PC-3 (cell line): ENCODE measurements at regions not wholly inside any gene's neighbourhood (a gene's known extent, or its start where the extent isn't known, plus 50 kb on each side); places are given as distances from the start of the nearest gene placed in this dataset.
A peak's percentile ranks its signal among the peaks of the same experiment; 100 is the strongest.

Experiments used
- ATAC-seq: fragments of 200-7000 bp; cut with Tn5 transposase; 2 replicates; pipeline ENCODE4 v1.9.1; 2020; ENCODE audit warnings: mild to moderate bottlenecking, moderate library complexity
- BruUV-seq: library from RNA; stranded (reverse); fragments of 400-500 nt; replicated peaks from 2 replicates; lab custom pipeline; 2021; lab: Mats Ljungman, UMichigan
- CTCF ChIA-PET: fragments of 300-600 bp; sonication (Branson Sonifier 250); formaldehyde crosslinking; loops from one replicate; lab custom pipeline; 2022; ENCODE audit warnings: antibody characterized with exemption; lab: Charles Lee
- POLR2A ChIA-PET: fragments of 300-600 bp; sonication (Branson Sonifier 250); formaldehyde crosslinking; loops from one replicate; lab custom pipeline; 2022; ENCODE audit warnings: antibody characterized with exemption; ENCODE audit not compliant: unreplicated experiment; lab: Charles Lee
- DNase-seq: peaks from one replicate; pipeline ENCODE4 v3.0.0-alpha.2; 2015
- H2AFZ ChIP-seq: fragments of 300-600 bp; sonication (generic); 2 replicates; pipeline ENCODE4 v1.6.0; 2016; ENCODE audit warnings: antibody characterized with exemption, low read length
- H3F3A ChIP-seq: fragments of 300-600 bp; sonication (generic); one replicate; pipeline ENCODE4 v1.6.0; 2017; ENCODE audit warnings: antibody characterized with exemption, low read length, control low read depth, mild to moderate bottlenecking; ENCODE audit not compliant: unreplicated experiment
- H3K27ac ChIP-seq: fragments of 300-600 bp; sonication (generic); 2 replicates; pipeline ENCODE4 v1.5.1; 2016; ENCODE audit warnings: mild to moderate bottlenecking, low read length
- H3K27me3 ChIP-seq: fragments of 300-600 bp; sonication (generic); 2 replicates; pipeline ENCODE4 v1.6.1; 2016; ENCODE audit warnings: low read length, mixed read lengths
- H3K36me3 ChIP-seq: fragments of 300-600 bp; sonication (generic); 2 replicates; pipeline ENCODE4 v1.6.1; 2016; ENCODE audit warnings: low read depth, mixed run types, low read length, mixed read lengths
- H3K4me1 ChIP-seq: fragments of 300-600 bp; sonication (generic); 2 replicates; pipeline ENCODE4 v1.5.1; 2016; ENCODE audit warnings: low read length; ENCODE audit not compliant: insufficient read depth
- H3K4me2 ChIP-seq: fragments of 300-600 bp; sonication (generic); 2 replicates; pipeline ENCODE4 v1.6.0; 2016; ENCODE audit warnings: low read length
- H3K4me3 ChIP-seq: fragments of 300-600 bp; sonication (generic); 2 replicates; pipeline ENCODE4 v1.5.1; 2016; ENCODE audit warnings: mild to moderate bottlenecking, low read length, mixed read lengths
- H3K79me2 ChIP-seq: fragments of 300-600 bp; sonication (generic); 2 replicates; pipeline ENCODE4 v1.6.1; 2017; ENCODE audit warnings: low read length, mixed read lengths
- H3K9ac ChIP-seq: fragments of 300-600 bp; sonication (generic); 2 replicates; pipeline ENCODE4 v1.6.0; 2016; ENCODE audit warnings: mild to moderate bottlenecking, low read length
- H3K9me2 ChIP-seq: fragments of 300-600 bp; sonication (generic); replicated peaks from 2 replicates; pipeline ENCODE4 v1.6.1; 2016; ENCODE audit warnings: mixed run types, low read length, mixed read lengths
- H3K9me3 ChIP-seq: fragments of 300-600 bp; sonication (generic); 2 replicates; pipeline ENCODE4 v1.6.1; 2016; ENCODE audit warnings: low read length, mixed read lengths
- H4K20me1 ChIP-seq: fragments of 300-600 bp; sonication (generic); 2 replicates; pipeline ENCODE4 v1.6.1; 2016; ENCODE audit warnings: low read length, mixed read lengths
- CTCF ChIP-seq: fragments of 300-600 bp; sonication (generic); conservative IDR thresholded peaks from 2 replicates; pipeline ENCODE4 v1.5.1; 2017; ENCODE audit warnings: antibody characterized with exemption, low read depth, mild to moderate bottlenecking, low read length
- EZH2 ChIP-seq: fragments of 300-600 bp; sonication (generic); IDR thresholded peaks from one replicate; pipeline ENCODE4 v1.6.1; 2017; ENCODE audit warnings: antibody characterized with exemption, mild to moderate bottlenecking, low read length; ENCODE audit not compliant: unreplicated experiment
- EZH2phosphoT487 ChIP-seq: fragments of 300-600 bp; sonication (generic); IDR thresholded peaks from 2 replicates; pipeline ENCODE4 v1.6.1; 2018; ENCODE audit warnings: mild to moderate bottlenecking, antibody characterized with exemption, low read length, borderline replicate concordance
- intact Hi-C: fragments of 100-400 bp; cut with micrococcal nuclease; formaldehyde crosslinking; loops from 2 replicates; pipeline ENCODE4 v1.9.0; 2023

GRCh38 chr18:28512357-28512756 lies 335.4 kb upstream of the CDH2 start:
- CTCF ChIA-PET, result no interaction called here

GRCh38 chr18:28511413-28511821 lies 334.5 kb upstream of the CDH2 start:
- no peaks in the 10 kb centered on the region for H3K9me2 ChIP-seq
- no peaks in the 10 kb centered on the region for H3F3A ChIP-seq
- no peaks in the 10 kb centered on the region for H3K79me2 ChIP-seq
- H3K27me3 ChIP-seq, result no peaks in the 10 kb centered on the region
- no peaks in the 10 kb centered on the region for H3K36me3 ChIP-seq
- ChIA-PET CTCF (no interaction called here), POLR2A (no interaction called here)
- intact Hi-C loops, result loop anchor here (5.0 kb wide), 2 partner anchors 81 to 256 kb away; no protein-coding TSS in a partner anchor
- no TSS peak for BruUV-seq
- H3K9ac ChIP-seq, result no peak overlapping the region
- peak overlapping the region; percentile 17; the same call in 1 of the 2 replicates for H3K4me3 ChIP-seq
- H2AFZ ChIP-seq, result peak overlapping the region; percentile 51
- ATAC-seq, result peak; percentile 87
- DNase-seq, result peak; percentile 67
- H4K20me1 ChIP-seq, result no peaks in the 10 kb centered on the region
- H3K4me2 ChIP-seq, result peak overlapping the region; percentile 49
- no peak for TF ChIP-seq EZH2phosphoT487
- no peak for TF ChIP-seq EZH2
- no peak for TF ChIP-seq CTCF
- 0 out of 2 replicates have a peak, but pooled peaks cover 3% of the 10 kb centered on the region for H3K9me3 ChIP-seq
- peaks cover 21% of the 10 kb centered on the region for H3K4me1 ChIP-seq
- peak overlapping the region; percentile 46 for H3K27ac ChIP-seq

More at GRCh38 chr18:28512357-28512756, 335.4 kb upstream of the CDH2 start:
- intact Hi-C loops, result loop anchor here (5.0 kb wide), 2 partner anchors 80 to 255 kb away; no protein-coding TSS in a partner anchor
- no peaks in the 10 kb centered on the region for H3K9me2 ChIP-seq
- DNase-seq, result no peak
- peaks cover 21% of the 10 kb centered on the region for H3K4me1 ChIP-seq
- H4K20me1 ChIP-seq, result no peaks in the 10 kb centered on the region
- no peaks in the 10 kb centered on the region for H3K36me3 ChIP-seq
- H3K4me2 ChIP-seq, result no peak overlapping the region
- TF ChIP-seq EZH2 (no peak), CTCF (no peak), EZH2phosphoT487 (no peak)
- H3K9ac ChIP-seq, result no peak overlapping the region
- H3K4me3 ChIP-seq, result no peak overlapping the region
- no peak overlapping the region for H3K27ac ChIP-seq
- BruUV-seq, result no TSS peak
- no peaks in the 10 kb centered on the region for H3K79me2 ChIP-seq
- POLR2A ChIA-PET, result no interaction called here
- ATAC-seq, result no peak
- no peaks in the 10 kb centered on the region for H3K27me3 ChIP-seq
- H3K9me3 ChIP-seq, result 0 out of 2 replicates have a peak, but pooled peaks cover 3% of the 10 kb centered on the region
- H3F3A ChIP-seq, result no peaks in the 10 kb centered on the region
- no peak overlapping the region; the same call in 1 of the 2 replicates for H2AFZ ChIP-seq

GRCh38 chr18:28510210-28510609 lies 333.3 kb upstream of the CDH2 start:
- Histone ChIP-seq H3K9ac (no peak overlapping the region), H3K9me2 (no peaks in the 10 kb centered on the region), H3K36me3 (no peaks in the 10 kb centered on the region), H4K20me1 (no peaks in the 10 kb centered on the region), H3K9me3 (0 out of 2 replicates have a peak, but pooled peaks cover 3% of the 10 kb centered on the region), H3K79me2 (no peaks in the 10 kb centered on the region), H2AFZ (no peak overlapping the region), H3F3A (no peaks in the 10 kb centered on the region), H3K27ac (no peak overlapping the region), H3K4me1 (peaks cover 21% of the 10 kb centered on the region), H3K4me3 (no peak overlapping the region), H3K4me2 (no peak overlapping the region), H3K27me3 (no peaks in the 10 kb centered on the region)
- CTCF ChIA-PET, result no interaction called here
- intact Hi-C loops, result loop anchor here (5.0 kb wide), 2 partner anchors 82 to 257 kb away; no protein-coding TSS in a partner anchor
- POLR2A ChIA-PET, result interaction anchor here (0.6 kb wide), 1 partner anchor 168 kb away, joined by 3 read pairs; no protein-coding TSS in a partner anchor
- no peak for DNase-seq
- no TSS peak for BruUV-seq
- TF ChIP-seq EZH2phosphoT487, result no peak
- no peak for TF ChIP-seq CTCF
- ATAC-seq, result peak; percentile 34
